ENCODE measurements at regions not wholly inside any gene's neighbourhood (a gene's known extent, or its start where the extent isn't known, plus 50 kb on each side); places are given as distances from the start of the nearest gene placed in this dataset.

GRCh38 chr7:9575716-9576115 lies 1142.3 kb downstream of the NXPH1 start:
- TF ChIP-seq CTCF (IDR thresholded peaks at IDR 0.05; ENCODE audit: low read depth, low read length) (no peak), EZH2phosphoT487 (IDR thresholded peaks at IDR 0.05; ENCODE audit: low read depth) (no peak)

Measured in OCI-LY3 (cell line).